ENCODE measurements at regions not wholly inside any gene's neighbourhood (a gene's known extent, or its start where the extent isn't known, plus 50 kb on each side); places are given as distances from the start of the nearest gene placed in this dataset.

GRCh38 chr7:36781011-36781738 lies 56.9 kb upstream of the AOAH start:
- Histone ChIP-seq H3K27ac (ENCODE audit: low read depth in 2 of 2, low read length in 2 of 2) (no peak overlapping the region), H3K9me3 (ENCODE audit: control insufficient read depth in 2 of 2, low read length in 2 of 2) (no peaks in the 10 kb centered on the region), H3K27me3 (ENCODE audit: control insufficient read depth in 2 of 2, insufficient read depth in 2 of 2, low read length in 2 of 2) (no peaks in the 10 kb centered on the region), H3K36me3 (ENCODE audit: control insufficient read depth in 2 of 2, insufficient read depth in 2 of 2, low read length in 2 of 2) (no peaks in the 10 kb centered on the region), H3K4me3 (ENCODE audit: low read length in 2 of 2) (no peak overlapping the region), H3K9ac (ENCODE audit: low read depth in 1 of 2, low read length in 2 of 2) (no peak overlapping the region), H3K4me1 (ENCODE audit: control insufficient read depth in 2 of 2, insufficient read depth in 2 of 2, low read length in 2 of 2) (no peaks in the 10 kb centered on the region)

DNA sequence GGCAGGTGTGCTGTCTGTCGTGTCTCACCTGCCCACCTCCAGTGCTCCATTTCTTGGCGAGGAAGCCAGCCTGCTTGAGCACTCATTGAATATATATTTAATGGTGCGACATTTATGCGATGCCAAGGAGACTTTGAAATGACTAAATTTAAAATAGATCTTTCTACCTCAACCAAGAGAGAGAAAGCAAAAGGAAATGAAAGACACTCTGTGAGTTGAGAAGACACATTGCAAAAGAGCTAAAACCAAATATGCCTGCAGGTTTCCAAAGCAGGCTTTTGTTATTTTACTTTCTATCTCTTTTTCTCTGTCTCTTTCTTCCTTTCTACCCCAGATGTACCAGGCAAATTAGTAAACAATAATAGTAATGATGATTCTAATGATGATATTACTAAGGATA lies 53.6 kb upstream of the AOAH start:
- Histone ChIP-seq H3K27me3 (ENCODE audit: control insufficient read depth in 2 of 2, insufficient read depth in 2 of 2, low read length in 2 of 2) (no peaks in the 10 kb centered on the region), H3K9me3 (ENCODE audit: control insufficient read depth in 2 of 2, low read length in 2 of 2) (no peaks in the 10 kb centered on the region), H3K4me3 (ENCODE audit: low read length in 2 of 2) (no peak overlapping the region), H3K9ac (ENCODE audit: low read depth in 1 of 2, low read length in 2 of 2) (no peak overlapping the region), H3K27ac (ENCODE audit: low read depth in 2 of 2, low read length in 2 of 2) (peak overlapping the region in 1 of 2 donors; percentile 18), H3K4me1 (ENCODE audit: control insufficient read depth in 2 of 2, insufficient read depth in 2 of 2, low read length in 2 of 2) (no peaks in the 10 kb centered on the region), H3K36me3 (ENCODE audit: control insufficient read depth in 2 of 2, insufficient read depth in 2 of 2, low read length in 2 of 2) (no peaks in the 10 kb centered on the region)

DNA sequence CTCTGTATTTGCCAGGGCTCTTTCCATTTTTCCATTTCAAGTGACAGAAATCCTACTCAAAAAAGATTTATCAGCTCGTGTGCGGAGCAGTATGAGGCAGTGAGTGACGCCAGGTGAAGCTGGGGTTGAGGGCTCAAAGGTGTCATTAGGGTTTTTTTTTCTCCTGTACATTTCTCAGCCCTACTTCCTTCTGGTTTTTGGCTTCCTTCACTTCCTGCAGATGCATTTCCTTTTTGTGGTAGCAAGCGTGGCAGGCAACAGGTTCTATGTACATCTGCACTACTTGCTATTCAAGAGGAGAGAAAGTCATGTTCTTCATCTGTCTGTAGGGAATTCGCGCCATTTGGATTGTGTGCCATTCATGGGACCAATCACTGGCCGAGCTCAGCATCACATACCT lies 52.8 kb upstream of the AOAH start:
- peak overlapping the region in 1 of 2 donors; percentile 41 for H3K27ac ChIP-seq (ENCODE audit: low read depth in 2 of 2, low read length in 2 of 2)
- H3K4me3 ChIP-seq (ENCODE audit: low read length in 2 of 2): no peak overlapping the region
- no peak overlapping the region for H3K9ac ChIP-seq (ENCODE audit: low read depth in 1 of 2, low read length in 2 of 2)

GRCh38 chr7:36775676-36776075 lies 51.4 kb upstream of the AOAH start:
- no peaks in the 10 kb centered on the region for H3K27me3 ChIP-seq (ENCODE audit: control insufficient read depth in 2 of 2, insufficient read depth in 2 of 2, low read length in 2 of 2)

More for the DNA sequence above, 52.8 kb upstream of the AOAH start:
- H3K4me1 ChIP-seq (ENCODE audit: control insufficient read depth in 2 of 2, insufficient read depth in 2 of 2, low read length in 2 of 2): no peaks in the 10 kb centered on the region
- H3K36me3 ChIP-seq (ENCODE audit: control insufficient read depth in 2 of 2, insufficient read depth in 2 of 2, low read length in 2 of 2): no peaks in the 10 kb centered on the region
- H3K9me3 ChIP-seq (ENCODE audit: control insufficient read depth in 2 of 2, low read length in 2 of 2): no peaks in the 10 kb centered on the region
- H3K27me3 ChIP-seq (ENCODE audit: control insufficient read depth in 2 of 2, insufficient read depth in 2 of 2, low read length in 2 of 2): no peaks in the 10 kb centered on the region

GRCh38 chr7:36775061-36775620 lies 50.8 kb upstream of the AOAH start:
- no peak overlapping the region for H3K27ac ChIP-seq (ENCODE audit: low read depth in 2 of 2, low read length in 2 of 2)

More at GRCh38 chr7:36775676-36776075, 51.4 kb upstream of the AOAH start:
- Histone ChIP-seq H3K4me1 (ENCODE audit: control insufficient read depth in 2 of 2, insufficient read depth in 2 of 2, low read length in 2 of 2) (no peaks in the 10 kb centered on the region), H3K36me3 (ENCODE audit: control insufficient read depth in 2 of 2, insufficient read depth in 2 of 2, low read length in 2 of 2) (no peaks in the 10 kb centered on the region), H3K9me3 (ENCODE audit: control insufficient read depth in 2 of 2, low read length in 2 of 2) (no peaks in the 10 kb centered on the region), H3K27ac (ENCODE audit: low read depth in 2 of 2, low read length in 2 of 2) (peak overlapping the region in 1 of 2 donors; percentile 4), H3K4me3 (ENCODE audit: low read length in 2 of 2) (no peak overlapping the region), H3K9ac (ENCODE audit: low read depth in 1 of 2, low read length in 2 of 2) (no peak overlapping the region)

More at GRCh38 chr7:36775061-36775620, 50.8 kb upstream of the AOAH start:
- Histone ChIP-seq H3K9ac (ENCODE audit: low read depth in 1 of 2, low read length in 2 of 2) (no peak overlapping the region), H3K4me1 (ENCODE audit: control insufficient read depth in 2 of 2, insufficient read depth in 2 of 2, low read length in 2 of 2) (no peaks in the 10 kb centered on the region), H3K4me3 (ENCODE audit: low read length in 2 of 2) (no peak overlapping the region), H3K36me3 (ENCODE audit: control insufficient read depth in 2 of 2, insufficient read depth in 2 of 2, low read length in 2 of 2) (no peaks in the 10 kb centered on the region), H3K9me3 (ENCODE audit: control insufficient read depth in 2 of 2, low read length in 2 of 2) (no peaks in the 10 kb centered on the region), H3K27me3 (ENCODE audit: control insufficient read depth in 2 of 2, insufficient read depth in 2 of 2, low read length in 2 of 2) (no peaks in the 10 kb centered on the region)
